WI38 (cell line): ENCODE measurements at regions not wholly inside any gene's neighbourhood (a gene's known extent, or its start where the extent isn't known, plus 50 kb on each side); places are given as distances from the start of the nearest gene placed in this dataset.

Source experiments
- H3K4me3 ChIP-seq: 2 replicates; pipeline ENCODE4 v1.5.1; 2011; ENCODE audit warnings: low read depth, mild to moderate bottlenecking, control low read depth, low read length
- CTCF ChIP-seq: IDR thresholded peaks from 2 replicates; pipeline ENCODE4 v1.5.1; 2012; ENCODE audit warnings: low read depth, mild to moderate bottlenecking, control low read depth, low read length

DNA sequence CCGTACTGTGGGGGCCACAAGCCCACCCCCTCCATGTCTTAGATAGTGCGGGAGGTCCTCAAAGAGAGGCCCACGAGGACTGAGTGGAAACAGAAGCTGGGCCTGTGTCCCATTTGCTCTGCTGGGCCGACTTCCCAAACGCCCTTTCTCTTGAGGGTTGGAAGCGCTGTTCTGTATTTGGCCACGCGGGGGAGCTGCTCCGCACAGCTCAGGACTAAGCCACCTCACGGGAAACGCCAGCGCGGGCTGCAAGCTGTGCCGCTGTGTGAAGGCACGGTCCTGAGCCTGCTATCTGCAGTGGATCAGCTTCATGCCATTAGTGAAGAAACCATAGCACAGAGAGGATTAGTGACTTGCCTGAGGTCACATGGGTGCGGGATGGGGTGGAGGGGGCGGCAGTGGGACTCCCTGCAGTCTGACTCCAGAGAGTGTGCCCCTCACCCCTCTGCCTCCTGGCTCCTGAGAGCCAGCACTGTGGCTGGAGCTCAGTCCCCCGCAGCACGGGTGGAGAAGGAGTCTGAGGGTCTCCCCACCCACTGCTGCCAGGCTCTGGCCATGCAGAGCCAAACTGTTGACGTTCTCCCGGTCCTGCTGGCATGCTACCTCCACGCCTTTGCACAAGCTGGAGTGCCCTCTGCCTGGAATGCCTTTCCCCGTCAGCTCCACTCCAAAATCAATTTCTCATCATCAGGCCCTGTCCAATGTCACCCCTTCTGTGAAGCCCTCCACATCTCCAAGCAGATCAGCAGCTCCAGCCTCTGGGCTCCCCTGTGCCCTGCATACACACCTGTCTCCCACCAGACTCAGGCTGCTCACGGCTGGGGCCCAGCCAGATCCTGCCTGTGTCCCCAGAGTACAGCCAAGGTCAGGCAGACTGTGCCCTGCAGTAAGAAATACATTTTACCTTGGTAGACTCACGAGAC lies 51.5 kb upstream of the LRRC32 start:
- H3K4me3 ChIP-seq = no peak overlapping the region
- peak; percentile 90 for TF ChIP-seq CTCF

DNA sequence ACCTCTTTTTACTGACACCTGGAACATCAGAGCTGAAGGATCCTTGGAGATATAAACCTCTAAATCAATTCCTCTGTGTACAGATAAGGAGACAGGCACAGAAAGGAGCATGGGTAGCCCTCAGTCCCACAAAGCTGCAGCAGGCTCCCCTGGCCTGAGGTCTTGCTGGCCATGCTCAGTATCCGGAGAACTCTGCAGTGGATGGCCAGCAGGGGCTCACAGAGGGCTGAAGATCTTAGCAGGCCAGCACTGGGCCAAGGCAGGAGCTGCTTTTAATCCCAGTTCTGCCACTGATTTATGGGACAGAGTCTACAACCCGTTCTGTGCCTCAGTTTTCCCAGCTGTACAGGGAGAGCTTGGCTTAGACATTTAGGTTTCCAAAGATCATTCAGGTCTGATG lies 52.6 kb upstream of the LRRC32 start:
- no peak overlapping the region for H3K4me3 ChIP-seq
- no peak for TF ChIP-seq CTCF

- no peak for TF ChIP-seq CTCF
- H3K4me3 ChIP-seq = no peak overlapping the region
Observed at GRCh38 chr11:76723548-76723947, 53.0 kb upstream of the LRRC32 start.

DNA sequence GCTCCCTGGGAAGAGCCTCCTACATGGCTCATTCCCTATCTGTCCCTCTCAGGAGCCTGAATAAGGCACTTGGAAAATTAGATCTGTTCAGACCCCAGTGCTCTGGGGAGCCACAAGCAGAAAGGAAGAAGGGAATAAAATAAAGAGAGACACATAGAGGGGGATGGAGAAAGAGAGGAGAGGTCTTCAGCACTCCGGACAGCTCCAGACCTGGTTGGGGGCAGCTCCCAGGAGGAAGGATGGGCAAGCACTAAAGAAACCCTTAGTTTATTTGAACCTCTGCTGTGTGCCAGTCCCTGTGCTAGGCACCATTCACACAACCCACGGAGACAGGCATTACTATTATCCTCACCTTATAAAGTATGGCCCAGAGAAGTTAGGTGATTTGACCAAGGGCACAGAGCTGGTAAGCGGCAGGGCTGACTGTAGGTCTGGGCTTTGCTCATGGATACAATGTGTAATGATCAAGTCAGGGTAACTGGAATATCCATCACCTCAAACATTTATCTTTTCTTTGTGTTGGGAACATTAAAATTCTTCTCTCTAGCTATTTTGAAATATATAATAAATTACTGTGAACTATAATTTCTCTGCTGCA lies 53.7 kb upstream of the LRRC32 start:
- no peak for TF ChIP-seq CTCF
- H3K4me3 ChIP-seq = no peak overlapping the region

DNA sequence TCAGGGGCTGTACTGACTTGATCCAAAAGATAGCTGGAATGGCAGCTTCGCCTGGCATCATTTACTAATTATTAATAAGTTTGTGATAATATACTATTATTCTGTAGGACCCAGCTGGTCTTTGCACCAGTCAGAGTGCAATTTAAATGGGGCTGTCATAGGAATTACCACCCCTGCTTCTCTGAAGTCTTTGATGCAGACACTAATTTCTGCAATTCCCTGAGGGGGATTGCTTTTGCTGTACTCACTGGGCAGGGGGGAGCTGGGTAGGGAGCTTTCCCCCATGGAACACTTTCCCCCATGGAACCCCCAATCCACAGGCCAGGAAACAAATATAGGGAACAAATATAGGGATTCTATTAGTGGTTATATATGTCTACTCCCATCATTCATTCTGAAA lies 54.9 kb upstream of the TSKU start:
- H3K4me3 ChIP-seq = no peak overlapping the region
- TF ChIP-seq CTCF = no peak

DNA sequence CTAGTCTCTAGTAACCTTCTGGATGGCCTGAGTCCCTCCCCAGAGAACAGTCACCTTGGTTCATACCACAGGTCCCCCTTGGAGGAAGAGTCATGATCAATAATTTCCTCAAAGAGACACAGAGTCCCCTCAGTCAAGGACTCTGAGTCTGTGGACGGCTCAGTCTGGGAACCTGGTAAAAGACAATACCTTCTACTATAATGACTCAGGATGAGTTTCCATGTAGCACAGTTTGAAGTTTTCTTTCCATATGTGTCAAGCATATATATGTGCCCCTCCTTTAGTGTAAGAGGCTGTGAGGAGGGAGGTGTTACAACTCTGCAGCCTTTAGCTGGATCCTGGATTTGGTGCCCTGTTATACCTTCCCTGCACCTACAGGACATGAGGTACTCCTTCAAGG lies 54.4 kb upstream of the TSKU start:
- H3K4me3 ChIP-seq = no peak overlapping the region
- no peak for TF ChIP-seq CTCF

DNA sequence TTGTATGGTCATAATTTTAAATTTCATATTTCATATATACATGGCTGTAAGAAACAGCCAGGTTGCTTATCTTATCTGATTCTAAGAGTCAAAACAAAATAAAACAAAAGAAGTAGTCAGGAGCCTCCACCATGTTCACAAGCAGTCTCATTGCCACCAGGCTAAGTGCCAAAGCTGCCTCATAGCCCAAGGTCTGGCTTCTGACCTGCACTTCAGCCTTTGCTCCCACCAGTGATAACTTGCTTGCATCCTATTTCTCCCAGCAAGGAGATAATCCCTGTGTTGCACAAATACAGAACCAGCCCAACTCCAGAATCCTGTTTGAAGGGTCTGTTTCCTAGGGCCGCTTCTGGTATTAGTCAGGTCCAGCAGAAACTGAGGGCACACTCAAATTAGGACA lies 53.9 kb upstream of the TSKU start:
- TF ChIP-seq CTCF = no peak

More for the DNA sequence above, 53.9 kb upstream of the TSKU start:
- H3K4me3 ChIP-seq = no peak overlapping the region
